ENCODE measurements at regions not wholly inside any gene's neighbourhood (a gene's known extent, or its start where the extent isn't known, plus 50 kb on each side); places are given as distances from the start of the nearest gene placed in this dataset.

DNA sequence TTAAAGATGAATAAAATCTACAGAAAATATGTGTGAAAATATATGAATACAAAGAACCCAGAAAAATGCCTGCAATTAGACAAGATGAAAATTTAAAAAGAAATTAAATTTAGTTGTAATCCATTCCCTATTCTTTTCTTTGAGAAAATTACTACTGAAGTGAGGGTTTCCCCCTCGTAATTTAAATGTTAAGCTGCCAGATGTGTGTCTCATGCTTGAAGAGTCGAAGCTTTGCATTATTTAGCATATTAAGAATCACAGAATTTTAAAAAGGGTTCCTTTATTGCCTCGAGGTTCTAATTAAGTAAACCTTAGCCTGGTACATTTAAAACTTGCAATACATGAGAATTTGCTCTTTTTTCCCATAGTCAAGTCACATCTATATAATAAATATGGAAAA, 630.1 kb downstream of the TFAP2A start:
- TF ChIP-seq, protein P1, sequence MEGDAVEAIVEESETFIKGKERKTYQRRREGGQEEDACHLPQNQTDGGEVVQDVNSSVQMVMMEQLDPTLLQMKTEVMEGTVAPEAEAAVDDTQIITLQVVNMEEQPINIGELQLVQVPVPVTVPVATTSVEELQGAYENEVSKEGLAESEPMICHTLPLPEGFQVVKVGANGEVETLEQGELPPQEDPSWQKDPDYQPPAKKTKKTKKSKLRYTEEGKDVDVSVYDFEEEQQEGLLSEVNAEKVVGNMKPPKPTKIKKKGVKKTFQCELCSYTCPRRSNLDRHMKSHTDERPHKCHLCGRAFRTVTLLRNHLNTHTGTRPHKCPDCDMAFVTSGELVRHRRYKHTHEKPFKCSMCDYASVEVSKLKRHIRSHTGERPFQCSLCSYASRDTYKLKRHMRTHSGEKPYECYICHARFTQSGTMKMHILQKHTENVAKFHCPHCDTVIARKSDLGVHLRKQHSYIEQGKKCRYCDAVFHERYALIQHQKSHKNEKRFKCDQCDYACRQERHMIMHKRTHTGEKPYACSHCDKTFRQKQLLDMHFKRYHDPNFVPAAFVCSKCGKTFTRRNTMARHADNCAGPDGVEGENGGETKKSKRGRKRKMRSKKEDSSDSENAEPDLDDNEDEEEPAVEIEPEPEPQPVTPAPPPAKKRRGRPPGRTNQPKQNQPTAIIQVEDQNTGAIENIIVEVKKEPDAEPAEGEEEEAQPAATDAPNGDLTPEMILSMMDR (IDR thresholded peaks at IDR 0.05 in 8 of 11, conservative IDR thresholded peaks at IDR 0.05 in 3 of 11), result no peak
- no peak for TF ChIP-seq POLR2A (IDR thresholded peaks at IDR 0.05)

Measured in spleen (tissue), 7 donors.